ENCODE measurements at regions not wholly inside any gene's neighbourhood (a gene's known extent, or its start where the extent isn't known, plus 50 kb on each side); places are given as distances from the start of the nearest gene placed in this dataset.

DNA sequence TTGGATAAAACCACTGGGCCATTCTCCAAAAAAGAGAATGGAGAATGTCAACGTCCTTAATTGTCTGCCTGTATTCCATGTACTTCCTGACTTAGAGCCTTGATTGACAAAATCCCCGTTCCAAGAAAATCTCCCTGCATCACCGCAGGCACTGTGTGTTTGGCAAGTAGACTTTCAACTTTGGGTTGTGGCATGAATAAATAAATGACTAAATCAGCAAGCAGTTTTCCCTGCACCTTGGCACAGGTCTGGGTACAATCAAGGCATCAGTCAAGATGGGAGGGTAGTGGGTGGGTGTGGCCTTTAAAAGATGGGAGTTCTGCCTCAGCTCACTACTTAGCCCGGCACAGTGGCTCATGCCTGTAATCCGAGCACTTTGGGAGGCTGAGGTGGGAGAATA lies 248.5 kb upstream of the RPL38 start:
- Histone ChIP-seq H2BK12ac (ENCODE audit: low read length in 2 of 2) (no peak overlapping the region), H3K9me3 (ENCODE audit: control insufficient read depth, low read length) (no peaks in the 10 kb centered on the region), H2BK120ac (ENCODE audit: low read depth, low read length) (no peak overlapping the region), H3K27ac (ENCODE audit: low read length, poor library complexity, severe bottlenecking) (no peak overlapping the region), H3K4me3 (ENCODE audit: insufficient read depth in 1 of 2, low read depth in 1 of 2, low read length in 2 of 2) (no peak overlapping the region), H2AFZ (ENCODE audit: low read depth, low read length) (no peak overlapping the region), H3K27me3 (ENCODE audit: control insufficient read depth in 1 of 2, insufficient read depth in 1 of 2, low read length in 2 of 2) (peaks cover 28 to 91% of the 10 kb centered on the region in 2 experiments), H2BK15ac (ENCODE audit: low read depth, poor library complexity, severe bottlenecking) (no peak overlapping the region), H3K4me1 (ENCODE audit: control insufficient read depth, insufficient read depth, low read depth, low read length) (peaks cover 9% of the 10 kb centered on the region), H3K23ac (ENCODE audit: low read length in 2 of 2) (no peak overlapping the region), H3K14ac (ENCODE audit: low read length in 2 of 2) (no peak overlapping the region), H4K91ac (ENCODE audit: low read length) (no peak overlapping the region), H3K9ac (ENCODE audit: low read length) (no peak overlapping the region), H3K18ac (ENCODE audit: low read depth in 1 of 2, low read length in 2 of 2) (no peak overlapping the region), H2BK5ac (ENCODE audit: low read depth, low read length, poor library complexity, severe bottlenecking) (no peak overlapping the region), H3K4me2 (ENCODE audit: low read length, poor library complexity, severe bottlenecking) (no peak overlapping the region), H3K79me1 (replicated peaks; ENCODE audit: low read length, poor library complexity, severe bottlenecking) (no peaks in the 10 kb centered on the region), H3K36me3 (ENCODE audit: control insufficient read depth in 1 of 2, insufficient read depth in 2 of 2, low read depth in 1 of 2, low read length in 2 of 2) (no peaks in the 10 kb centered on the region), H3K4ac (ENCODE audit: low read depth in 1 of 2, low read length in 2 of 2) (no peak overlapping the region), H4K8ac (ENCODE audit: low read length) (no peak overlapping the region), H2AK5ac (ENCODE audit: low read length, severe bottlenecking) (no peak overlapping the region)
- WGBS: 77% methylated on average over 5 of the region's 5 CpGs
- DNase-seq: no peak

DNA sequence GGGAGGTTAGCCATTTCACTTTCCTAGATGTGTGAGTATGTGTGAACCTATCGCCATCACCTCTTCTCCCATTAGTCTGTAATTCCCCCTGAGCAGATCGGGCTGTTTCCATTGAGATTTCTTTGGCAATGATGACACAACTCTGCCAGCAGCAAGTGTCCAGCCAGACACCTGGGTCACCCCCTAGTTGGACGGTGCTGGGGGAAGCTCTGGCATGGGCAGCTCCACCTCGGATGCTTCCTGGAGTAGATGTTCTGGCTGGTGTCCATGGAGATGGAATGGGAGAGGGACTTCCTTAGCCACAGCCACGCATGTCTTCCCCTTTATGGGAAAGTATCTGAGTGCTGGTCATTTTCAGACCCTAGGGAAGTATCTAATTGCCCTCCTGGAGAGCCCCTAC lies 247.9 kb upstream of the RPL38 start:
- Histone ChIP-seq H3K4me1 (ENCODE audit: control insufficient read depth, insufficient read depth, low read depth, low read length) (peaks cover 9% of the 10 kb centered on the region), H2AK5ac (ENCODE audit: low read length, severe bottlenecking) (no peak overlapping the region), H4K8ac (ENCODE audit: low read length) (no peak overlapping the region), H3K4ac (ENCODE audit: low read depth in 1 of 2, low read length in 2 of 2) (no peak overlapping the region), H3K79me1 (replicated peaks; ENCODE audit: low read length, poor library complexity, severe bottlenecking) (no peaks in the 10 kb centered on the region), H3K9me3 (ENCODE audit: control insufficient read depth, low read length) (no peaks in the 10 kb centered on the region), H3K27ac (ENCODE audit: low read length, poor library complexity, severe bottlenecking) (no peak overlapping the region), H2BK15ac (ENCODE audit: low read depth, poor library complexity, severe bottlenecking) (no peak overlapping the region), H2BK12ac (ENCODE audit: low read length in 2 of 2) (no peak overlapping the region), H3K4me3 (ENCODE audit: insufficient read depth in 1 of 2, low read depth in 1 of 2, low read length in 2 of 2) (no peak overlapping the region), H4K91ac (ENCODE audit: low read length) (no peak overlapping the region), H3K27me3 (ENCODE audit: control insufficient read depth in 1 of 2, insufficient read depth in 1 of 2, low read length in 2 of 2) (peaks cover 28 to 90% of the 10 kb centered on the region in 2 experiments), H3K9ac (ENCODE audit: low read length) (no peak overlapping the region), H3K4me2 (ENCODE audit: low read length, poor library complexity, severe bottlenecking) (no peak overlapping the region), H3K18ac (ENCODE audit: low read depth in 1 of 2, low read length in 2 of 2) (no peak overlapping the region), H2BK5ac (ENCODE audit: low read depth, low read length, poor library complexity, severe bottlenecking) (no peak overlapping the region), H3K14ac (ENCODE audit: low read length in 2 of 2) (no peak overlapping the region), H3K23ac (ENCODE audit: low read length in 2 of 2) (no peak overlapping the region), H2BK120ac (ENCODE audit: low read depth, low read length) (no peak overlapping the region), H2AFZ (ENCODE audit: low read depth, low read length) (no peak overlapping the region), H3K36me3 (ENCODE audit: control insufficient read depth in 1 of 2, insufficient read depth in 2 of 2, low read depth in 1 of 2, low read length in 2 of 2) (no peaks in the 10 kb centered on the region)
- DNase-seq: no peak
- 84% methylated on average over 5 of the region's 5 CpGs for WGBS

DNA sequence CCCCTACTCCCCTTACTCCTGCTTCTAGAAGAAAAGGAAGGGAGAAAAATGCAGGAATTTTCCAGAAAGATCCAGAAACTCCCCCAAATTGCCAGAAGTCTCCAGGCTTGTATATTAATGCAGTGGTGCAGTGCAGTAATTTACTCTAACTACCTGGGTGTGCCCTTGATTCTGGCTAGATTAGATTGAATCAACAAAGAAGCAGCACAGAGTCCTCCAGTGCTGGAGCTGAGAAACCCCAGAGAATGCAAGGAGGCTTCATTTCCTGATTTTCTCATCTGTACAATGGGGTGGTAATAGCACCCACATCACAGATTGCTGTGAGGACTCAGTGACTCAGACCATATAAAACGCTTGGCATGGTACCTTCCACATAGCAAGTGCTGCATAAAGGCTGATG lies 247.3 kb upstream of the RPL38 start:
- Histone ChIP-seq H2BK120ac (ENCODE audit: low read depth, low read length) (no peak overlapping the region), H3K79me1 (replicated peaks; ENCODE audit: low read length, poor library complexity, severe bottlenecking) (no peaks in the 10 kb centered on the region), H3K4me1 (ENCODE audit: control insufficient read depth, insufficient read depth, low read depth, low read length) (peaks cover 9% of the 10 kb centered on the region), H2BK15ac (ENCODE audit: low read depth, poor library complexity, severe bottlenecking) (no peak overlapping the region), H4K91ac (ENCODE audit: low read length) (no peak overlapping the region), H3K9me3 (ENCODE audit: control insufficient read depth, low read length) (no peaks in the 10 kb centered on the region), H3K4ac (ENCODE audit: low read depth in 1 of 2, low read length in 2 of 2) (no peak overlapping the region), H3K14ac (ENCODE audit: low read length in 2 of 2) (no peak overlapping the region), H3K27ac (ENCODE audit: low read length, poor library complexity, severe bottlenecking) (no peak overlapping the region), H3K4me2 (ENCODE audit: low read length, poor library complexity, severe bottlenecking) (no peak overlapping the region), H3K18ac (ENCODE audit: low read depth in 1 of 2, low read length in 2 of 2) (no peak overlapping the region), H3K36me3 (ENCODE audit: control insufficient read depth in 1 of 2, insufficient read depth in 2 of 2, low read depth in 1 of 2, low read length in 2 of 2) (no peaks in the 10 kb centered on the region), H2BK12ac (ENCODE audit: low read length in 2 of 2) (no peak overlapping the region), H3K9ac (ENCODE audit: low read length) (no peak overlapping the region), H2BK5ac (ENCODE audit: low read depth, low read length, poor library complexity, severe bottlenecking) (no peak overlapping the region), H3K4me3 (ENCODE audit: insufficient read depth in 1 of 2, low read depth in 1 of 2, low read length in 2 of 2) (no peak overlapping the region), H2AK5ac (ENCODE audit: low read length, severe bottlenecking) (no peak overlapping the region), H4K8ac (ENCODE audit: low read length) (no peak overlapping the region), H2AFZ (ENCODE audit: low read depth, low read length) (no peak overlapping the region), H3K23ac (ENCODE audit: low read length in 2 of 2) (no peak overlapping the region), H3K27me3 (ENCODE audit: control insufficient read depth in 1 of 2, insufficient read depth in 1 of 2, low read length in 2 of 2) (peaks cover 28 to 86% of the 10 kb centered on the region in 2 experiments)
- 83% methylated on average over 1 of the region's 1 CpG for WGBS
- DNase-seq: no peak

DNA sequence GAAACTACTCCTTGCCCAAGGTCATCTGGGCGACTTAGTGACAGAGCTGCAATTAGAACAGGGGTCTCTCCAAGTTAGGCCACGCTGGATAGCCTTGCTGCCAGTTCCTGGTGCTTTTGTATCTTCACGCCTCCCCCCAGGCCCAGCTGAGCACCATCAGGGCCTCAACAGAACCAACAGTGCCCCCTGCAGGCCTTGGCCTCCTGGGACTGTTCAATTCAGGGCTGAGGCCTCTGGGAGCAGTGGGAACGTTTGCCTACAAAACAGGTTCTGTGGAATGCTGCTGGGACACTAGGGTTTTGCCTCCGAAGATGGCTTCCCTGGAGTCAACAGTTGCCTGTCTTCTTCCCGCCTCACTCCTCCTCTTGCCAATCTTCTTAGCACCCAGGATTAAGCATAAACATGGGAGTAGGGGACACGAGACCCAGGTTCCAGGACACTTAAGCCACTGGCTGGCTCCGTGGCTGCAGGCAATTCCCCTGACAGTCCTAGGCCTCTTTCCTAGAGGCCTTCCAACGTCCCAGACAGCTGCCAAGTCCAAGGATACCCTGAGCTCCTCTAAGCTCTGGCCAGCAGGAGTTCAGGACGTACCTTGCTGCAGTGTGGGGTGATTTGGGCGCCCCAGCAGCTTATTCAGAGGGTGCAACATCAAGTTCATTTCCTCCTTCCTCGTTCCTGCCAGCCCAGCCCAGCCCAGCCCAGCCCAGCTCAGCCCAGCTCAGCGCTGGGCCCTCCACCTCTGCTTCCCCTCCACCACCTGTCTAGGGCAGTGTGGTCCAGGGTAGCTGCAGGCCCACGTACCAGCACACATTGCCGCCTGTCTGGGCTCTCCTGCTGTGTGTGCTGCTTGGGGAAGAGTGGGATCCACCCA lies 246.6 kb upstream of the RPL38 start:
- no peak overlapping the region for H2BK12ac ChIP-seq (ENCODE audit: low read length in 2 of 2)
- H3K14ac ChIP-seq (ENCODE audit: low read length in 2 of 2): no peak overlapping the region
- H3K4me2 ChIP-seq (ENCODE audit: low read length, poor library complexity, severe bottlenecking): no peak overlapping the region
- DNase-seq: no peak
- peaks cover 9% of the 10 kb centered on the region for H3K4me1 ChIP-seq (ENCODE audit: control insufficient read depth, insufficient read depth, low read depth, low read length)
- H3K79me1 ChIP-seq (replicated peaks; ENCODE audit: low read length, poor library complexity, severe bottlenecking): no peaks in the 10 kb centered on the region
- H4K91ac ChIP-seq (ENCODE audit: low read length): no peak overlapping the region
- H2BK5ac ChIP-seq (ENCODE audit: low read depth, low read length, poor library complexity, severe bottlenecking): no peak overlapping the region
- no peak overlapping the region for H3K9ac ChIP-seq (ENCODE audit: low read length)
- H4K8ac ChIP-seq (ENCODE audit: low read length): no peak overlapping the region
- no peaks in the 10 kb centered on the region for H3K36me3 ChIP-seq (ENCODE audit: control insufficient read depth in 1 of 2, insufficient read depth in 2 of 2, low read depth in 1 of 2, low read length in 2 of 2)
- no peak overlapping the region for H2AFZ ChIP-seq (ENCODE audit: low read depth, low read length)
- peaks cover 23 to 85% of the 10 kb centered on the region in 2 experiments for H3K27me3 ChIP-seq (ENCODE audit: control insufficient read depth in 1 of 2, insufficient read depth in 1 of 2, low read length in 2 of 2)
- no peak overlapping the region for H2AK5ac ChIP-seq (ENCODE audit: low read length, severe bottlenecking)
- H3K4me3 ChIP-seq (ENCODE audit: insufficient read depth in 1 of 2, low read depth in 1 of 2, low read length in 2 of 2): no peak overlapping the region
- no peak overlapping the region for H3K4ac ChIP-seq (ENCODE audit: low read depth in 1 of 2, low read length in 2 of 2)
- 43% methylated on average over 13 of the region's 15 CpGs for WGBS
- H3K18ac ChIP-seq (ENCODE audit: low read depth in 1 of 2, low read length in 2 of 2): no peak overlapping the region
- no peaks in the 10 kb centered on the region for H3K9me3 ChIP-seq (ENCODE audit: control insufficient read depth, low read length)
- H2BK15ac ChIP-seq (ENCODE audit: low read depth, poor library complexity, severe bottlenecking): no peak overlapping the region
- no peak overlapping the region for H3K27ac ChIP-seq (ENCODE audit: low read length, poor library complexity, severe bottlenecking)
- H2BK120ac ChIP-seq (ENCODE audit: low read depth, low read length): no peak overlapping the region
- H3K23ac ChIP-seq (ENCODE audit: low read length in 2 of 2): no peak overlapping the region

Data from mesenchymal stem cell (in vitro differentiated cells and primary cell).